ENCODE measurements at regions not wholly inside any gene's neighbourhood (a gene's known extent, or its start where the extent isn't known, plus 50 kb on each side); places are given as distances from the start of the nearest gene placed in this dataset.

- TF ChIP-seq HMGXB4 (CRISPR knock-in tag; IDR thresholded peaks at IDR 0.05; ENCODE audit: borderline replicate concordance) (no peak), HOXA7 (CRISPR knock-in tag; IDR thresholded peaks at IDR 0.05) (no peak), CHD4 (IDR thresholded peaks at IDR 0.05; ENCODE audit: borderline replicate concordance) (no peak), EP300 (IDR thresholded peaks at IDR 0.05) (no peak), REST (IDR thresholded peaks at IDR 0.05) (no peak), FOSB (CRISPR knock-in tag; IDR thresholded peaks at IDR 0.05) (no peak), KDM5A (IDR thresholded peaks at IDR 0.05) (no peak), RCOR1 (IDR thresholded peaks at IDR 0.05; ENCODE audit: low read depth, low read length) (no peak), ZSCAN20 (CRISPR knock-in tag; IDR thresholded peaks at IDR 0.05) (no peak)
Observed at GRCh38 chr9:18127499-18127875, 346.5 kb upstream of the ADAMTSL1 start (continued).

- DNase-seq (ENCODE audit: low read depth in 1 of 2, low spot score in 1 of 2), result no peak
- 40% methylated on average over 5 of the region's 5 CpGs for WGBS (ENCODE audit: missing lambda C conversion rate)
- no peak for ATAC-seq
- Histone ChIP-seq H3K27ac (no peak overlapping the region), H3K4me1 (no peaks in the 10 kb centered on the region), H3K9me3 (no peaks in the 10 kb centered on the region), H3K4me3 (no peak overlapping the region), H3K4me2 (no peak overlapping the region)
- no peak for TF ChIP-seq KDM1A (IDR thresholded peaks at IDR 0.05; ENCODE audit: low read depth)
- TF ChIP-seq PBX3 (IDR thresholded peaks at IDR 0.05), result no peak
- TF ChIP-seq RARB (CRISPR knock-in tag; IDR thresholded peaks at IDR 0.05), result no peak
- TF ChIP-seq EHF (CRISPR knock-in tag; IDR thresholded peaks at IDR 0.05), result no peak
- TF ChIP-seq CBX8 (IDR thresholded peaks at IDR 0.05), result no peak
- no peak for TF ChIP-seq EP300 (IDR thresholded peaks at IDR 0.05)
- TF ChIP-seq TP53 (CRISPR knock-in tag; IDR thresholded peaks at IDR 0.05), result no peak
- no peak for TF ChIP-seq BHLHE40 (IDR thresholded peaks at IDR 0.05; ENCODE audit: low read depth, low read length)
- TF ChIP-seq ZSCAN20 (CRISPR knock-in tag; IDR thresholded peaks at IDR 0.05), result no peak
- TF ChIP-seq REST (IDR thresholded peaks at IDR 0.05), result no peak
- FAIRE-seq, result no peak
- CTCF ChIA-PET, result interaction anchor here (0.6 kb wide), 1 partner anchor 337 kb away, joined by 3 read pairs; no protein-coding TSS in a partner anchor
- POLR2A ChIA-PET, result no interaction called here
Observed at GRCh38 chr9:18129809-18130334, 344.1 kb upstream of the ADAMTSL1 start.

Measured in A549 (cell line).